Chondrocyte (in vitro differentiated cells): ENCODE measurements at regions not wholly inside any gene's neighbourhood (a gene's known extent, or its start where the extent isn't known, plus 50 kb on each side); places are given as distances from the start of the nearest gene placed in this dataset.

Experiments used
- DNase-seq: peaks from one replicate; pipeline ENCODE4 v3.0.0; 2021; ENCODE audit warnings: mixed read lengths, low spot score
- H3K27ac Mint-ChIP-seq: one replicate; pipeline ENCODE4 v1.8.0; 2021; ENCODE audit warnings: mild to moderate bottlenecking, moderate library complexity, mixed read lengths; ENCODE audit not compliant: unreplicated experiment
- H3K27me3 Mint-ChIP-seq: 2 replicates; pipeline ENCODE4 v1.8.0; 2021; ENCODE audit warnings: low read depth, mixed read lengths
- H3K36me3 Mint-ChIP-seq: 2 replicates; pipeline ENCODE4 v1.8.0; 2021; ENCODE audit warnings: low read depth, mixed read lengths
- H3K4me1 Mint-ChIP-seq: 2 replicates; pipeline ENCODE4 v1.8.0; 2021; ENCODE audit warnings: low read depth, mild to moderate bottlenecking, mixed read lengths
- H3K4me3 Mint-ChIP-seq: one replicate; pipeline ENCODE4 v1.8.0; 2021; ENCODE audit warnings: mild to moderate bottlenecking, moderate library complexity, mixed read lengths; ENCODE audit not compliant: unreplicated experiment
- H3K9me3 Mint-ChIP-seq: 2 replicates; pipeline ENCODE4 v1.8.0; 2021; ENCODE audit warnings: low read depth, mixed read lengths
- TF ChIP-seq, protein P1 (sequence below): fragments of 200-600 bp; sonication (generic); IDR thresholded peaks from 2 replicates; pipeline ENCODE4 v1.5.0; 2021; ENCODE audit warnings: antibody characterized with exemption, mild to moderate bottlenecking, moderate library complexity

DNA sequence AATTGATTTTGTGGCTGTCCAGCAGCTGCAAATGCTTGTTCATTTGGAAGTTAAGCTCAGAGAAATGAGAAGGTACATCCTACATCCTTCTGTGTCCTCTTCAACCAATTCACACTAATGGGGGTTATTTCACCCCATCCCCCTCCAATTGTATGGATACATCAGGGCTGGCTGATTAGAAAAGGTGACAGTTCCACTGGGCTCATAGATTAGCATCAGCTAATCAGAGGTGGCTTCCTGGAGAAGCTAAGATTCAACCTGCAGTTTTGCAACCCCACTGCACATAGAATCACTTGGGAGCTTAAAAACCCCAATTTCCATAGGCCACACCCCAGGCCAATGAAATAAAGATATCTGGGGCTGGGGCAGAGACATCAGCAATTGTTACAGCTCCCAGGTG, 217.7 kb upstream of the TLE3 start:
- no peaks in the 10 kb centered on the region for H3K9me3 Mint-ChIP-seq
- no peak overlapping the region for H3K27ac Mint-ChIP-seq
- H3K4me1 Mint-ChIP-seq: peaks cover 7% of the 10 kb centered on the region
- no peak for DNase-seq
- H3K36me3 Mint-ChIP-seq: no peaks in the 10 kb centered on the region
- TF ChIP-seq, protein P1, sequence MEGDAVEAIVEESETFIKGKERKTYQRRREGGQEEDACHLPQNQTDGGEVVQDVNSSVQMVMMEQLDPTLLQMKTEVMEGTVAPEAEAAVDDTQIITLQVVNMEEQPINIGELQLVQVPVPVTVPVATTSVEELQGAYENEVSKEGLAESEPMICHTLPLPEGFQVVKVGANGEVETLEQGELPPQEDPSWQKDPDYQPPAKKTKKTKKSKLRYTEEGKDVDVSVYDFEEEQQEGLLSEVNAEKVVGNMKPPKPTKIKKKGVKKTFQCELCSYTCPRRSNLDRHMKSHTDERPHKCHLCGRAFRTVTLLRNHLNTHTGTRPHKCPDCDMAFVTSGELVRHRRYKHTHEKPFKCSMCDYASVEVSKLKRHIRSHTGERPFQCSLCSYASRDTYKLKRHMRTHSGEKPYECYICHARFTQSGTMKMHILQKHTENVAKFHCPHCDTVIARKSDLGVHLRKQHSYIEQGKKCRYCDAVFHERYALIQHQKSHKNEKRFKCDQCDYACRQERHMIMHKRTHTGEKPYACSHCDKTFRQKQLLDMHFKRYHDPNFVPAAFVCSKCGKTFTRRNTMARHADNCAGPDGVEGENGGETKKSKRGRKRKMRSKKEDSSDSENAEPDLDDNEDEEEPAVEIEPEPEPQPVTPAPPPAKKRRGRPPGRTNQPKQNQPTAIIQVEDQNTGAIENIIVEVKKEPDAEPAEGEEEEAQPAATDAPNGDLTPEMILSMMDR: no peak
- H3K27me3 Mint-ChIP-seq: peaks cover 30% of the 10 kb centered on the region
- no peak overlapping the region for H3K4me3 Mint-ChIP-seq

DNA sequence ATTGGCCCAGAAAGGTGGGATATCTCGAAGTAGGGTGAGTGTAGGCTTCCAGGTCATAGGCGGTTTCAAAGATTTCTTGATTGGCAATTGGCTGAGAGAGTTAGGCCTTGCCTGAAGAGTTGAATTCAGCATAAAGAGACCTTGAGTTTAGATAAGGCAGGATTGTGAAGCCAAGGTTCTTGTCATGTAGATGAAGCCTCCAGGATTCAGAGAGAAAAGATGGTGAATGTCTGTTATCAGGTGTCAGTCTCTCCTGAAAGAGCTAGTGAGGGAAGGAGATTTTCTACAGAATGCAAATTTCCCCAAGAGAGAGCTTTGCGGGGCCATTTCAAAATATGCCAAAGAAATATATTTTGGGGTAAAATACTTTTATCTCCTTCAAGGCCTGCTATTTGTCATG, 217.0 kb upstream of the TLE3 start:
- peaks cover 30% of the 10 kb centered on the region for H3K27me3 Mint-ChIP-seq
- no peaks in the 10 kb centered on the region for H3K9me3 Mint-ChIP-seq
- H3K4me1 Mint-ChIP-seq: peaks cover 7% of the 10 kb centered on the region
- H3K27ac Mint-ChIP-seq: no peak overlapping the region
- H3K4me3 Mint-ChIP-seq: no peak overlapping the region
- TF ChIP-seq, protein P1: no peak
- H3K36me3 Mint-ChIP-seq: no peaks in the 10 kb centered on the region
- DNase-seq: no peak

DNA sequence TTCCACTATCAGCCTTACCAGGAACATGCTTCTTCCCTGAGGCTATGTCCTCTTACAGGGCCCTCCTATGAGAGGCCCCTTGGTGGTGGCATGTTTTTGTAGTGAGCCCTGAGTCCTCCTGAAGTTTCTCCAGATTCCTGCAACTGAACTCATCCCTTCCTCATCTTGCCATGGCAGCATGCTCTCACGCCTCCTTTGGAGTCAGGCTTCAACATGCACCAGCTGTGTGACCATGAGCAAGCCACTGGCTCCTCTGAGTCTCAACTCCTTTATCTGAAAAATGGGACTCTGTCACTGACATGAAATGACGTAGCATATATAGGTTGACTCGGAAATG, 216.3 kb upstream of the TLE3 start:
- peaks cover 31% of the 10 kb centered on the region for H3K27me3 Mint-ChIP-seq
- H3K4me1 Mint-ChIP-seq: peaks cover 4% of the 10 kb centered on the region
- H3K27ac Mint-ChIP-seq: no peak overlapping the region
- H3K36me3 Mint-ChIP-seq: no peaks in the 10 kb centered on the region
- no peak for DNase-seq
- no peaks in the 10 kb centered on the region for H3K9me3 Mint-ChIP-seq
- TF ChIP-seq, protein P1: no peak
- H3K4me3 Mint-ChIP-seq: no peak overlapping the region

DNA sequence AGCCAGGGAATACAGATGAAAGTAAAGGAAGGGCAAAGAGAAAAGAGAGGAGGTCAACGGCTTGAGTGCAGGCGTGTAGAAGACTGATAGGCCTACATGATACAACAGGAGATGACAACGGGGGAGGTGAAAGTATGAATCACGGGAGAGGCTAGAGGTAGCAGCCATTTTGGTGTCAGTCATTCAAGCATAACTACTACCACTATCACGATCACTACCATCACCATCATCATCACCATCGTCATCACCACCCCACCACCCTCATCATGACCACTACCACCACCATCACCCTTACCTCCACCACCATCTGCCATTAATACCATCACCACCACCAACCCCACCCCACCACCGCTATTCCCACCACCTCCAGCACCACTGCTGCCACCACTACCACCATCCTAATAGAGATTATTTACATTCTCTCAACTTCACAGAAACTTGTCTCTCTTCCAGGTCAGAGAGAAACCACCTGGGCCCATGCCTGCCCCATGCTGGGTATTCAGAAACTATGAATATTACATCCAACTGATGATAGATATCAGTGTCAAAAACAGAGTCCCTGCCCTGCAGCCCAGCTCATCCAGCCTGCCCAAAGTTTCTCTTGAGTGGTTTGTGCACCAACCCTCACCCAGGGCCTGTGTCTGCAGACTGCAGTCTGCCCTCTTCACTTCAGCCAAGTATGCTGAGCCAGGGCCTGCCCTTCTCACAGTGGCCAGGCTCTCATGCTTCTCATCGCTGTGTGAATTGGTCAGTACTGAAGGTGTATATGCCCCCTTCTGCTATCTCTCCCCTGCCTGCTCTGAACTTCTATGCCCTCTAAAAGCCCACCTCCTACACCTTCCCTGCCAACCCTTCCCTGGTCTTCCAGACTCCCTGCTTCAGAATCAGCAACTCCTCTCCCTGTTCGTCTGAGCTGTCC, 215.6 kb upstream of the TLE3 start:
- Mint-ChIP-seq H3K36me3 (peaks cover 1% of the 10 kb centered on the region), H3K4me1 (peaks cover under 1% of the 10 kb centered on the region), H3K27ac (no peak overlapping the region), H3K27me3 (peaks cover 32% of the 10 kb centered on the region), H3K4me3 (no peak overlapping the region), H3K9me3 (no peaks in the 10 kb centered on the region)
- DNase-seq: no peak
- TF ChIP-seq, protein P1: no peak

DNA sequence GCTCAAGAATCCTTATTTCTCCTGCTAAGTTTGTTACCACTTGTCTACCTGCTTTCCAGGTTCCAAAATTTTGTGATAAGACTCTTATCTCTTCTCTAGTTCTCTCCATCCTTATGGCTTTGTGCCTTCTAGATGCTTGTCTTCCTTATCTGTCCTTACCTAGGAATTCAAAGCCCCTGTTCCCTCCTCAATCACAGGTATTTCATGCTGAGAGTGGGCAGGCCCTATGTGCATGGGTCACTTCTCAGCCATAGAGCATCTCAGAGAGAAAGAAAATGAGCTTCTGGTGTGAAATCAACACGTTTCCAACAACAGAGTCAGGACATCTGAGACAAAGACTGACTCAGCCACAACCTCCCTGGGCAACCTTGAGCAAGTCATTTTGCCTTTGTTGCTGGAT, 214.1 kb upstream of the TLE3 start:
- TF ChIP-seq, protein P1: no peak
- no peaks in the 10 kb centered on the region for H3K4me1 Mint-ChIP-seq
- H3K27me3 Mint-ChIP-seq: peaks cover 41% of the 10 kb centered on the region
- DNase-seq: no peak
- H3K36me3 Mint-ChIP-seq: peaks cover 4% of the 10 kb centered on the region
- H3K9me3 Mint-ChIP-seq: no peaks in the 10 kb centered on the region
- no peak overlapping the region for H3K27ac Mint-ChIP-seq
- H3K4me3 Mint-ChIP-seq: no peak overlapping the region
